ENCODE measurements at regions not wholly inside any gene's neighbourhood (a gene's known extent, or its start where the extent isn't known, plus 50 kb on each side); places are given as distances from the start of the nearest gene placed in this dataset.

DNA sequence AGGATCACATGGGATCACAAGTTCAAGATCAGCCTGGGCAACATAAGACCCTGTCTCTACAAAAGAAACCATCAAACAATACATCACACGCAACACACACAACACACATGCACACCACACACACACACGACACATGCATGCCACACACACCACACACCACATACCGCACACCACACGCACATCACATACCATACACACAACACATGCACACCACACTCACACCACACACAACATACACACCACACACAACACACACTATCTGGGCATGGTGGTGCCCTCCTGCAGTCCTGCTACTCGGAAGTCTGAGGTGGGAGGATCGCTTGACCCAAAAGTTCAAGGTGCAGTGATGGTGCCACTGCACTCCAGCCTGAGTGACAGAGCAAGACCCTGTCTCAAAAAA lies 198.3 kb downstream of the USP12 start:
- Histone ChIP-seq H2AFZ (ENCODE audit: low read depth, low read length) (no peak overlapping the region), H3K4me3 (ENCODE audit: low read length) (no peak overlapping the region), H3K4me1 (ENCODE audit: low read length) (peaks cover 3% of the 10 kb centered on the region; the same call in 1 of the 2 replicates), H4K20me1 (ENCODE audit: insufficient read depth, low read length) (no peaks in the 10 kb centered on the region), H3K9ac (ENCODE audit: low read length) (no peak overlapping the region), H3K79me2 (ENCODE audit: low read length) (no peaks in the 10 kb centered on the region), H3K9me3 (ENCODE audit: insufficient read depth, low read length) (no peaks in the 10 kb centered on the region), H3K36me3 (replicated peaks; ENCODE audit: low read depth, low read length) (no peaks in the 10 kb centered on the region), H3K27me3 (ENCODE audit: low read depth, low read length) (no peaks in the 10 kb centered on the region), H3K4me2 (ENCODE audit: low read length) (no peak overlapping the region), H3K27ac (ENCODE audit: low read length) (no peak overlapping the region)
- TF ChIP-seq EZH2phosphoT487 (IDR thresholded peaks at IDR 0.05; ENCODE audit: low read depth): no peak
- TF ChIP-seq, protein P1, sequence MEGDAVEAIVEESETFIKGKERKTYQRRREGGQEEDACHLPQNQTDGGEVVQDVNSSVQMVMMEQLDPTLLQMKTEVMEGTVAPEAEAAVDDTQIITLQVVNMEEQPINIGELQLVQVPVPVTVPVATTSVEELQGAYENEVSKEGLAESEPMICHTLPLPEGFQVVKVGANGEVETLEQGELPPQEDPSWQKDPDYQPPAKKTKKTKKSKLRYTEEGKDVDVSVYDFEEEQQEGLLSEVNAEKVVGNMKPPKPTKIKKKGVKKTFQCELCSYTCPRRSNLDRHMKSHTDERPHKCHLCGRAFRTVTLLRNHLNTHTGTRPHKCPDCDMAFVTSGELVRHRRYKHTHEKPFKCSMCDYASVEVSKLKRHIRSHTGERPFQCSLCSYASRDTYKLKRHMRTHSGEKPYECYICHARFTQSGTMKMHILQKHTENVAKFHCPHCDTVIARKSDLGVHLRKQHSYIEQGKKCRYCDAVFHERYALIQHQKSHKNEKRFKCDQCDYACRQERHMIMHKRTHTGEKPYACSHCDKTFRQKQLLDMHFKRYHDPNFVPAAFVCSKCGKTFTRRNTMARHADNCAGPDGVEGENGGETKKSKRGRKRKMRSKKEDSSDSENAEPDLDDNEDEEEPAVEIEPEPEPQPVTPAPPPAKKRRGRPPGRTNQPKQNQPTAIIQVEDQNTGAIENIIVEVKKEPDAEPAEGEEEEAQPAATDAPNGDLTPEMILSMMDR (IDR thresholded peaks at IDR 0.05; ENCODE audit: low read depth, low read length): no peak

DNA sequence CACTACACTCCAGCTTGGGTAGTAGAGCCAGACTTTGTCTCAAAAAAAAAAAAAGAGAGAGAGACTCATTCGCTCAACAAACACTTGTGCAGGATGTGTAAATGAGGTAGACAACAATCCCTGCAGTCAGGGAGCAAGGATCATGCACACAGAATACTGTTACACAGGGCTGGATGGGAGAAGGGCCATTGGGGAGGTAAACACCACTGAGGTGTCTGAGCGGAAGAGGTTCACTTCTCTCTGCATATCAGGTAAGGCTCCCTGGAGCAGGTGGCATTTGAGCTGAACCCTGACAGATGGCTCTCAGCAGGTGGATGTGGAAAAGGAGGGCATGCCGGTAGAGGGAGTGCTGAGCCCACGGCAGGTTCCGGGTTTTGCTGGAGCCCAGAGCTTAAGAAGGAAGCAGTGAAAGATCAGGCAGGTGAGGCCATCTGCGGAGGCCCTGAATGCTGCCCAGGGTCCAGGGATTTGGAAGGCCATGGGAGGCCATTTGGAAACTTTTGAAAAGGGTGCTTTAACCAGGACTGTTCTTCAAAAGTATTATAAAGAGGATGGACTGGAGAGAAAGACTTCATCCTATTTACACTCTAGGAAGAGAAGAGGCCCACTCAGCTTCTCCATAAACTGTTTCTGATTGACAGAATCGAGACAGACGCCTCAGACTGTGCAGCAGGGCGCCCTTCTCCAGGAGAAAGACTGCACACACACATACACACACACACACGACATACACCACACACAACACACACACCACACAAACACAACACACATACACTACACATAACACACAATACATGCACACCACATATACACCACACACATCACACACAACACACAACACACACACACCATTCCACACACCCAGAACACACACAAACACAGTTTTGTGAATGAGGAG lies 199.4 kb downstream of the USP12 start:
- Histone ChIP-seq H4K20me1 (ENCODE audit: insufficient read depth, low read length) (no peaks in the 10 kb centered on the region), H3K4me3 (ENCODE audit: low read length) (no peak overlapping the region), H3K4me2 (ENCODE audit: low read length) (no peak overlapping the region), H3K9ac (ENCODE audit: low read length) (no peak overlapping the region), H2AFZ (ENCODE audit: low read depth, low read length) (no peak overlapping the region), H3K27ac (ENCODE audit: low read length) (no peak overlapping the region), H3K36me3 (replicated peaks; ENCODE audit: low read depth, low read length) (no peaks in the 10 kb centered on the region), H3K9me3 (ENCODE audit: insufficient read depth, low read length) (no peaks in the 10 kb centered on the region), H3K4me1 (ENCODE audit: low read length) (peaks cover 3% of the 10 kb centered on the region; the same call in 1 of the 2 replicates), H3K79me2 (ENCODE audit: low read length) (no peaks in the 10 kb centered on the region), H3K27me3 (ENCODE audit: low read depth, low read length) (no peaks in the 10 kb centered on the region)
- TF ChIP-seq EZH2phosphoT487 (IDR thresholded peaks at IDR 0.05; ENCODE audit: low read depth): no peak
- TF ChIP-seq, protein P1 (IDR thresholded peaks at IDR 0.05; ENCODE audit: low read depth, low read length): peak; percentile 64

DNA sequence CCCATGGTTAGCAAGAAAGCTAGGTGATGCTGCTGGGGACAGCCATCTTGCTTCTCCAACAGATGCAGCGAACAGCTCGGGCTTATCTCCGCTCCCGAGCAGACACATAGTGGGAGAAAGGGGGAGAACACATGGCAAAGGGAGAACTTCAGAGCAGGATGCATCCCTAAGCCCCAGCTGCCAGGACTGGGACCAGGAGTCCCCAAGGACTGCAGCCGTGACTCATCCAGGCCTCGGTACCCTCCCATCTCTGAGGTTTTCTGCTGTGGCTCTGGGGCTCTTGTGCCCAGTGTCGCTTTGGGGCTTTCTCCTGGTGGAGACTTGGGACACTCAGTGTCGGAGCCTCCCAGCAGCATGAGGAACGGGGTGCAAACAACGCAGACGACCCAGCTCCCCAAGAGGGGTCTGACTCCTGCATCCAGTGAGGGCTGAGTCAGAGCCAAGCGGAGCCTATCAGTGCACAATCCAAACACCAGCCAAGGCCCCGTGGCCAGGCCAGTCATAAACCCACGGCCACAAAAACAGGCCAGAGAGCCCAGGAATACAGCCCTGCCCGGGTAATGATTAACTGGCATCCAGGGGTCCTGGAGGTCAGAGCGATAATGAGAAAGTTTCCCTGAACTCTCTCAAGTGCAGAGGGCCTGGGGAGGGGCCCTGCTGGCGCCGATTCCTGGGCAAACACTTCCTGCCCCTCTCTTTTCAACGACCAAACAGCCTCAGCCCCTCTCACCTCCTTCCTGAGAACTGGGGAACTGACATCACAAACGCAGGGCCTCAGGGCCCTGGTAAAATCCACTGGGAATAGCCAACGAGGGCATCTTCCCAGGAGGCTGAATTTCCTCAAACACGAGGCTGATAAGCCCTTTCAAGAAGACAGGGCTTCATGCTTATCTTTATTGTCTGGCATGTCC lies 202.9 kb downstream of the USP12 start:
- peaks cover 3% of the 10 kb centered on the region; the same call in 1 of the 2 replicates for H3K27me3 ChIP-seq (ENCODE audit: low read depth, low read length)
- no peak overlapping the region for H3K9ac ChIP-seq (ENCODE audit: low read length)
- H3K9me3 ChIP-seq (ENCODE audit: insufficient read depth, low read length): no peaks in the 10 kb centered on the region
- no peak overlapping the region for H3K27ac ChIP-seq (ENCODE audit: low read length)
- H3K79me2 ChIP-seq (ENCODE audit: low read length): no peaks in the 10 kb centered on the region
- TF ChIP-seq, protein P1 (IDR thresholded peaks at IDR 0.05; ENCODE audit: low read depth, low read length): no peak
- TF ChIP-seq EZH2phosphoT487 (IDR thresholded peaks at IDR 0.05; ENCODE audit: low read depth): no peak
- no peak overlapping the region for H2AFZ ChIP-seq (ENCODE audit: low read depth, low read length)
- no peaks in the 10 kb centered on the region for H4K20me1 ChIP-seq (ENCODE audit: insufficient read depth, low read length)
- H3K36me3 ChIP-seq (replicated peaks; ENCODE audit: low read depth, low read length): no peaks in the 10 kb centered on the region
- no peak overlapping the region for H3K4me2 ChIP-seq (ENCODE audit: low read length)
- no peak overlapping the region for H3K4me3 ChIP-seq (ENCODE audit: low read length)
- H3K4me1 ChIP-seq (ENCODE audit: low read length): peaks cover 3% of the 10 kb centered on the region; the same call in 1 of the 2 replicates

Data from OCI-LY3 (cell line).